GM12875 (cell line): ENCODE measurements at regions not wholly inside any gene's neighbourhood (a gene's known extent, or its start where the extent isn't known, plus 50 kb on each side); places are given as distances from the start of the nearest gene placed in this dataset.

Experiments
- H3K4me3 ChIP-seq: one replicate; pipeline ENCODE4 v1.5.1; 2011; ENCODE audit warnings: low read depth, low read length, control low read depth
- CTCF ChIP-seq: IDR thresholded peaks from 2 replicates; pipeline ENCODE4 v1.5.1; 2011; ENCODE audit warnings: low read depth, mild to moderate bottlenecking, control low read depth, inconsistent platforms, low read length, moderate library complexity, borderline replicate concordance; ENCODE audit not compliant: insufficient read depth

- no peak for TF ChIP-seq CTCF
- no peak overlapping the region for H3K4me3 ChIP-seq
Observed at GRCh38 chrX:10831716-10832502, 211.5 kb upstream of the MID1 start.

GRCh38 chrX:10833299-10834169 is 213.1 kb upstream of the MID1 start:
- TF ChIP-seq CTCF: no peak
- H3K4me3 ChIP-seq: no peak overlapping the region

- no peak overlapping the region for H3K4me3 ChIP-seq
- TF ChIP-seq CTCF: no peak
Observed at GRCh38 chrX:10841579-10841978, 221.2 kb upstream of the MID1 start.

- TF ChIP-seq CTCF: no peak
- H3K4me3 ChIP-seq: no peak overlapping the region
Observed at GRCh38 chrX:10842646-10843045, 222.3 kb upstream of the MID1 start.

- TF ChIP-seq CTCF: no peak
- no peak overlapping the region for H3K4me3 ChIP-seq
Observed at GRCh38 chrX:10847333-10847732, 226.9 kb upstream of the MID1 start.

GRCh38 chrX:10851809-10852208 is 231.4 kb upstream of the MID1 start:
- TF ChIP-seq CTCF: no peak
- no peak overlapping the region for H3K4me3 ChIP-seq
